HG03378 (cell line): ENCODE measurements at regions not wholly inside any gene's neighbourhood (a gene's known extent, or its start where the extent isn't known, plus 50 kb on each side); places are given as distances from the start of the nearest gene placed in this dataset.

Experiments
- ATAC-seq: cut with Tn5 transposase; IDR thresholded peaks from one replicate; pipeline ENCODE4 v1.9.1; 2021; ENCODE audit warnings: mild to moderate bottlenecking, moderate library complexity; ENCODE audit not compliant: unreplicated experiment

GRCh38 chr2:145043399-145043834 is 523.5 kb upstream of the ZEB2 start:
- ATAC-seq = no peak

- no peak for ATAC-seq
These were observed 521.8 kb upstream of the ZEB2 start for GRCh38 chr2:145041706-145042105.

GRCh38 chr2:145040433-145040832 is 520.5 kb upstream of the ZEB2 start:
- ATAC-seq = no peak

- ATAC-seq = no peak
These were observed 518.2 kb upstream of the ZEB2 start for GRCh38 chr2:145038041-145038525.

GRCh38 chr2:145036421-145037011 is 516.6 kb upstream of the ZEB2 start:
- ATAC-seq = no peak

- no peak for ATAC-seq
These were observed 514.6 kb upstream of the ZEB2 start for GRCh38 chr2:145034511-145034910.

GRCh38 chr2:145033438-145033837 is 513.5 kb upstream of the ZEB2 start:
- no peak for ATAC-seq

- ATAC-seq = no peak
These were observed 512.9 kb upstream of the ZEB2 start for GRCh38 chr2:145032791-145033190.

GRCh38 chr2:145029873-145030272 is 510.0 kb upstream of the ZEB2 start:
- no peak for ATAC-seq

- ATAC-seq = no peak
These were observed 509.2 kb upstream of the ZEB2 start for GRCh38 chr2:145029081-145029480.

- no peak for ATAC-seq
These were observed 508.4 kb upstream of the ZEB2 start for GRCh38 chr2:145028101-145028920.

- ATAC-seq = no peak
These were observed 506.8 kb upstream of the ZEB2 start for GRCh38 chr2:145026456-145027455.

- no peak for ATAC-seq
These were observed 505.5 kb upstream of the ZEB2 start for GRCh38 chr2:145025382-145025781.

- ATAC-seq = no peak
These were observed 503.5 kb upstream of the ZEB2 start for GRCh38 chr2:145023334-145023934.

- no peak for ATAC-seq
These were observed 502.9 kb upstream of the ZEB2 start for GRCh38 chr2:145022666-145023333.

GRCh38 chr2:145021962-145022665 is 502.2 kb upstream of the ZEB2 start:
- ATAC-seq = no peak

- no peak for ATAC-seq
These were observed 500.8 kb upstream of the ZEB2 start for GRCh38 chr2:145020694-145021093.

- no peak for ATAC-seq
These were observed 500.2 kb upstream of the ZEB2 start for GRCh38 chr2:145020139-145020538.

GRCh38 chr2:145018502-145018901 is 498.6 kb upstream of the ZEB2 start:
- no peak for ATAC-seq

- no peak for ATAC-seq
These were observed 497.2 kb upstream of the ZEB2 start for GRCh38 chr2:145017149-145017548.
